Medulla oblongata (tissue), 1 donor: ENCODE measurements at regions not wholly inside any gene's neighbourhood (a gene's known extent, or its start where the extent isn't known, plus 50 kb on each side); places are given as distances from the start of the nearest gene placed in this dataset.

Experiments used
- DNase-seq: peaks from one replicate; pipeline ENCODE4 v3.0.0-alpha.2; 2015; ENCODE audit errors: extremely low spot score

DNA sequence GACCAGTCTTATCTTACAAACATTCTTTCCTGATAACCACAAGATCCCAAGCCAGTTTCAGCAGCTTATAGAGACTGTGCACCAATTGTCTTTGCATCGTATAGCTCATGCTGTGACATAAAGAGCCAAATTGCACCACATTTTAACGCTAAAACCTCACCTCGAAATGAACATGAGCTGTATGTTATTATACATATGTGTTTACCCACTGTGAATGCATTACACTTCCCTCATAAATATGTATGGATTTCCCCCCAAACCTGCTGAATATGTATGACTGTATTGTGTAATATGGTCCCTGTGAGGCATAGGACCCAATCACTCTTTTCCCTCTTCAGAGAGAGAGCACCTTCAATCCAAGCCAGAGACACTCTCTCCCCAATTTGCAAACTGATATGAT, 692.4 kb downstream of the NLGN4X start:
- DNase-seq = no peak

DNA sequence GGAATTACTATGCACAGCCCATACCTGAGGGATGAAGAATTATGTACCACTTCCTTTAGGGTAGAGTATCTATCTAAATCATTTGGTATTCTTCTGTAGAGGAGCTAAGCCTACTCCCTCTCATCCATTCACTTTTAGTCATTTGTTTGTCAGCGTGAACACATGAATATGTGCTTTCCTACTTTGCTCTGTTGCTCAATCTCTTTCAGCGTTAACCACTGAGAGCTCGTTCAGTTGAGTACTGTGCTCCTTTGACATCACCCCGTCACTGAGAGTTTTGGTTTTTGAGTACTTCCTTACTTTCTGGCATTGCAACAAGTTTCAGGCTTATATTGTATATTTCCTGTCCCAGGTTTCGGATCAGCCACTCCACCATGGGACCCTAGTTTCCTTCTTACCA, 700.6 kb downstream of the NLGN4X start:
- DNase-seq = no peak

DNA sequence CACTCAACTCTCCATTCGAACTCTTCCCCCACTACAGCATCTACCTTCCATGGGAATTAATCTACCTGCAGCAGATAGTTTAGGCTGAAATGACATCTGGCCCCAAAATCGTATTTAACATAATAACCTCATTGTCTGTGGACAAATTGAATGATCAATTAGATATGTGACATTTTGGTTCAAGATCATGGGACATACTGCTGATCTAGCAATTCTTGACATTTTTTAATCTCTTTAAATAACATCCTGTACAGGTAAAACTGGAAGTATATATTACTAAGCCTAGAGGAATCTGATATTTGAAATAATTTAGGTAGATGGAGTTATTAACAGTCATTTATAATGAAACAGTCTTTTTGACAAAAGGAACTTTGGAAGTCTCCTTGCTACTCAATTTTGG, 702.5 kb downstream of the NLGN4X start:
- DNase-seq = no peak

DNA sequence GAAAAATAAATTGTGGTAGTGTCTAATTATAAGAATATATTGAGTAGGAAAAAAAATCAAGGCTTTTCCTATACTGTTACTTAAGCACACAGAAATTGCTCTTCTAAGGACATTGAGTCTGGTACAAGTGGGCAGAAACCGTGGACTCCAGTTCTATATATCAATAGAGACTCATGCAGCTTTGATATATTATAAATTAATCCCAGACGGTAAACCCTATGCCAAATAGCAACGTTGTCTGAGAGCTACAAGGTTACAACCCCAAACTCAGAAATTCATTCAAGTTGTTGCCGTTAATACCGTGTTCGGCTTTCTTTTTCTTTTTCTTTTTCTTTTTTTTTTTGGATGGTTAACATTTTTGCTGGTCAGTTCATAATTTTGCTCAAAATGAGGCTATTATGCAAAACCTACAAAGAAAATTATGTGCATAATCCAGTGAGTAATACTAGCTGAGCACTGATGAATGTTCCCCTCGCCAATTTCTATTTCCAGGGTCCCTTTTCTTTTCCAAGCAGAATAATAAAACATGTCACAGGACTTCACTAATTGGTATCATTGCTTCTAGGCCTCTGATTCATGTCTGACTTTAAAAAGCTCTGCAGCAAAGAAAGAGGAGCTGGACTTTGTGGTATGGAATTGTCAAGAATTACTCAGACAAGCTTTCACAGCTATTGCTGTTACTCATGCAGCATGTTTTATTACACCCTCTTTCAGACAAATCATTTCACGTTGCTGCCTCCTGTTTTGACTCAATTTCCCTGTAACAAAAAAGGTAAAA, 737.7 kb downstream of the NLGN4X start:
- no peak for DNase-seq

DNA sequence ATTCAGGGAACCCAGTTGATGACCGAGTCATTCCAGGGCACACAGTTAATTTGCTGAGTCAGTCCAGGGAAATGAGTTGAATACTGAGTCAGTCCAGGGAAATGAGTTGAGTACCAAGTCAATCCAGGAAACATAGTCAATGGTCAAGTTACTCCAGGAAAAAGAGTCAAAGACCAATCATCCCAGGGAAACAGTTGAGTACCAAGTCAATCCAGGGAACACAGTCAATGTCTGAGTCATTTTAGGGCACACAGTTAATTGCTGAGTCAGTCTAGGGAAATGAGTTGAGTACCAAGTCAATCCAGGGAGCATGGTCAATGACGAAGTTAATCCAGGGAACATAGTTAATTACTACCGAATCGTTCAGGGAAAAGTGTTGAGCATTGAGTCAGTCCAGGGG, 754.4 kb downstream of the NLGN4X start:
- DNase-seq = no peak

DNA sequence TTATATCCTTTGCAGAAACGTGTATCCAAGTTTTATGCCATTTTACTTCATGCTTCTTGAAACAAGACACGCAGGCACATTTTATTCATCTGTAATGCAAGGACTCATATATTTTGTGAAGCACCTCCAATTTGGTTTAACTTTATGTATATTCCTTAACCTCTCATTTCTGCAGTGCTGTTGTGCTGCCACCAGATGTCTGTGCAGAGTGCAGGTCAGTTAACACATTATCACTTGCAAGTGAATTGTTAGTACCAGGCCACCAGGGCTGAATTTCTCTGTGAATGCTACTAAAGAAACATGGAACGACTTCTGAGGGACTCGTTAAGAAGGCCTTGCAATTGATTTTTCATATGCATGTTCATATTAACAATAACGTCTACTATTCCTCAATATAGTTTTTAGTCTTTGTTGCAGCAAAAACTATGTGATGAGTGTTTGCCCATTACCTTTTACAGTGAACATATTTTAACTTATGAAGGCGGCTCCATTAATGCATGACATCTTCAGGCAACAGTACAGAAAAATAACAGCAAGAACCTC, 770.3 kb downstream of the NLGN4X start:
- DNase-seq = no peak

DNA sequence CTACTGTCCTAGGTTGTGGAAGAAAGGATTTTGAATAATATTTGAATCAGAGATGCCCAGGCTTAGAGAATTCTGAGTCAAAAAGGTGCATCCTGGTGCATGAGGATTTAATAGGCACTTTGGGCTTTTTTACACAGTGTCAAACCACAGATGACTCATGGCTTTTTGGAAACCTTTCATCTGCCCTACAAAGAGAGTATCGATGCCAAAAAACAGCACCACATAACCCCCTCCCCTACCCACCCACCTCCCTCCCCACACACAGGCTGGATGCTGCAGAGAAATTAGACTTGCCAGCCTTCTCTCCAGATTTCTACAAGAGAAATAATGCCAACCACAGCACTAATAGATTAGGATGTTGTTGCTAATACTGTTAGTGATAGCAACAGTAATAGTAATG, 779.3 kb downstream of the NLGN4X start:
- no peak for DNase-seq

DNA sequence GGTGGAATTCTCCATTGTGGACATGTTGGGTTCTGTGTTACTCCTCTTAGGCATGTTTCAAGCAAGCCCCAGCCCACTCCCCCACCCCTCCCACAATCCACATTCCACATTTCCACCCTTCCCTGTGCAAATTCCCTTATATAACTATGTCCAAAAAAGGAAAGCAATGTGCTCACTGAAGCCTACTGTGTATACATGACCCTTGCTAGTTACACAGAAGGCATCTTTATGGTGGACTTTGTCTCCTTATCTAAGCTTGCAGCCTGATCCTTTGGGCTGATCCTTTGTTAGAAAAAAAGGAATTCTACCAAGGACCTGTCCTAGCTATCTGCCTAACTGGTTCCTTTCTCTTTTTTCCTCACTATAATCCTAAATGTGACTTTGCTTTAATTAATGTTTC, 796.8 kb downstream of the NLGN4X start:
- DNase-seq = no peak

DNA sequence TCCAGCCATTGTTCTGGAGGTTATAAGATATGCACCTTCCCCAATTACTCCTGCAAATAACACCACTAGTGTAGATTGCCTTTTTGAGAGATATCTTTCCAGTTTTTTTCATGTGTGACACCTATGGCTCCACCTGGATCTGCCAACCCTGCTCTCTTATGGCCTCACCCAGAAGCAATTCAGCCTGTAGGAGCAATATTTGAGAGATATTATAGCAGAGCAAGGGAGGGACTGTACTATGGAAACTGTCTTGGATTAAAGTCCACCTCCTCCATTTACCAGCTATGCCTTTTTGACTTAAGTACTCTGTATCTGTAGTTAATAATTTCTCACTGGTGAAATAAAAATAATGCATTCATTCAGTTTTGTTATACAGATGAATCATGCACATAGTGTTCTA, 803.5 kb downstream of the NLGN4X start:
- DNase-seq = no peak

DNA sequence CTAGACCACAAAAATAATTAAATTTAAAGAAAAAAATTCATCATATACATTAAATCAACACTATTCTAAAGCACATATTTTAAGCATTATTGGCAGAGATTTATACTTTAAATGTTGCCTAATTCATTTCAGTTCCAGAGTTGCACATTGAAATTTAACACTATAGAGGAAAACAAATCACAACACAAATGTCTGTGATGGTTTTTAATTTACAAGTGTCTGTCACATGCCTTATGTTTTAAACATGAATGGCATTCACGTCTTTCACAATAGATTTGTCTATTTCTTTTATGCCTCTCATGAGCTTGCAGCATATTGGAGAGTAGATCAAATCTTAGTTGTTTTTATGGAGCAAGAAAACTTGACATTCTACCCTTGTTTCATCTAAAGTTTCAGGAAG, 811.3 kb downstream of the NLGN4X start:
- DNase-seq = no peak

DNA sequence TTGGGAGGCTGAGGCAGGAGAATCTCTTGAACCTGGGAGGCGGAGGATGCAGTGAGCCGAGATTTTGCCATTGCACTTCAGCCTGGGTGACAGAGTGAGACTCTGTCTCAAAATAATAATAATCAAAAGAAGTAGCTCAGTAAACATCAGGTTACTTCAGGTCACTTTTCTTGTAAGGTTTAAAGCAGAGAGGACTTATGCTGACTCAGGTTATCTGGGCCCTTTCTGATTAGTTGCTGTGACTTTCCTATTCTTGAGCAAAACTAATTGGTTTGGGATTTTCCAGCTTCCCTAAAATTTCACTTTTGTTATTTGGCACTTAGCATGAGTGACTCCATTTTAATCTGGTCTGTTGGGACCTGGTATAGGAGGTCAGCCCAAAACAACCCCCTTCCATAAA, 812.9 kb downstream of the NLGN4X start:
- no peak for DNase-seq

DNA sequence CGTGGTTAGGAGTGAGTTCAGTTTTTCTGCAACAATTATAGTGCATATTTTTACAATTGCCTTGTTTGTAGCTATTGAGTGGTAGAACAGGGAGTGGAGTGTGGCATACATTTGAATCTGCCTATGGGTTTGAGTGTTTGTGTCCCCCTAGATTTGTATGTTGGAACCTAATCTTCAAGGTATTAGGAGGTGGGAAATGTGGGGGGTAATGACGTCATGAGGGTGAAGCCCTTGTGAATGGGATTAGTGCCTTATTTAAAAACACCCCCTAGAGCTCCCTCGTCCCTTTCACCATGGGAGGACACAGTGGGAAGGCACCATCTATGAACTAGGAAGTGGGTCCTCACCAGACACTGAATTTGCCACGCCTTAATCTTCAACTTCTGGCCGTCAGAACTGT, 819.6 kb downstream of the NLGN4X start:
- DNase-seq = no peak

DNA sequence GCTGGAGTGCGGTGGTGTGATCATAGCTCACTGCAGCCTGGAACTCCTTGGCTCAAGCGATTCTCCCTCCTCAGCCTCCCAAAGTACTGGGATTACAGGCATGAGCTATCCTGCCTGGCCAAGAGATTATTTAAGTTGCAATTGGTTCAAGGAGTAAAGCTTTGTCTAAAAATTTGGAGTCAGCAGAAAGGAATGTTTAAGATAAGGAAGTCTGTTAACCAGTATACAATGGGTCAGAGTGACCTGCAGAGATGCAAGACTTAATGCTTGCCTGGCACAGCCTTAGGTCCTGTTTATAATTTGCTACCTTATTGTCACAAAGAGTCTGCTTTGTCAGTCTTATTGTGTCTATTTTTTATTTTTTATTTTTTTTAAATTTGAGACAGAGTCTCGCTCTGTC, 826.2 kb downstream of the NLGN4X start:
- DNase-seq = no peak

DNA sequence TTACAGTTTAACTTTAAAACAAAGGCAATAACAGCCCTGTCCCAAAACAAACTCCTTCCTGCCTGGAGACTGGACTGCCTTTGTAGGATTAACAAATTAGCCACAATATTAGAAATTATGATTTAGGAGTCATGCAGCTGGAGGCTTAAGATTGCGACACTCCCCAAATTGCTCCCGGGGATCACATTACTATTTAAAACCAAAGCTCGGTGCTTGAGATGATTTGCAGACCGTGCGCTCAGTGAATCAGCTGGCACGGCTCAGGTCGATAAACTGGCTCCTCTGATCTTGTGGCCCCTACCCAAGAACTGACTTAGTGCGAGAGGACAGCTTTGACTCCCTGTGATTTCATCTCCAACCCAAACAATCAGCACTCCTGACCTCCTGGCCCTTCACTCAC, 829.3 kb downstream of the NLGN4X start:
- no peak for DNase-seq

DNA sequence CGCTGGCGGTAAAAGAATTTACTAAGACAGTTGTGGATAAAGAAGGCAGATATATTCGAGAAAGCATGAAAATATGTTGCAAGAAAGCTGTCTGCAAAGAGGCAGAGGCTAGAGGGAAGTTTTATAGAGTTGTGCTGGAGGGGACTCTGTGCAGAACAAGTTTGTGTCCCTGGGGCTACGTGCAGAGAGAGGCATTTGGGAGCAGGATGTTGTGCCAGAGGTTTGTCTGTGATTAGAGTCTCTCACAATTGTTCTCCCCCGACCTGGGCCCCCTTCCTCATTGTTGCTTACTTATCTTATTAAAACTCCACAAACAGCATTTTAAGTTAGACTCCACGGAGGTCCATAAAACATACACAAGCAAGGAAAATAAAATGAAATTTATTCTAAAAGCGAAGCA, 831.3 kb downstream of the NLGN4X start:
- DNase-seq = no peak

DNA sequence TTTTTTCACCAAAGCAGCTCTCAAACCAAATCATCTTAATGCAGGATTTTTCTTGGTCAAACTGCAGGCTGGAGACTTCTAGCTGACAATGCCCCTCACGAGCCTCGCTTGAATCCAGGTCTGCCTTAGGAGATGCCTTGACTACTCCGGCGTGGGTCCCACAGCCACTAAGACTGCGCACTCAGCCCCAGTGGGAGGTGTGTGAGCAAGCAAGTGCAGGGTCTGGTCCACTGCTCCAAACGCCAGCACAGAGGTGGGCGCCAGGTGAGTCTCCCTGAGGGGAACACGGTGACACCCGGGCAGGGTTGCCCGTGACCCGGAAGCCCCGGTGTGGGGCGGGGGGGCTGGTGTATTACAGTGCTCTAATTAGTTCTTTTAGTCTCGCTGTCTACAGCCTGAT, 838.3 kb downstream of the NLGN4X start:
- DNase-seq = no peak

DNA sequence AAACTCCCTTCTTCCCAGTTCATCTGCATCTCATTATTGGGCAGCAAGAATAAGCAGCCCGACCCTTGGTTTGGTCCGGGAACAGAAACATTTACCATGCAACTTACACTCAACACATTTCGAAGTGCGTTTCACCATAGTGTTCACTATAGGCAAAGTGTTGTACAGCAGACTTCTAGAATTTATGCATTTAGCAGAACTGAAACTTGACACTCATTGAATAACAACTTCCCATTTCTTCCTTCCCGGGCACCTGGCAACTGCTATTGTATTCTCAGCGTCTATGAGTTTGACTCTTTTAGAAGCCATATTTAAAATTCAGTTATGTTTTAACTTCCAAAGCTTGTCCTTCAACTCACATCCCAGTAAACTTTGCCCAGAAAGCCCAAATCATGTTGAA, 840.6 kb downstream of the NLGN4X start:
- DNase-seq = peak; percentile 12

DNA sequence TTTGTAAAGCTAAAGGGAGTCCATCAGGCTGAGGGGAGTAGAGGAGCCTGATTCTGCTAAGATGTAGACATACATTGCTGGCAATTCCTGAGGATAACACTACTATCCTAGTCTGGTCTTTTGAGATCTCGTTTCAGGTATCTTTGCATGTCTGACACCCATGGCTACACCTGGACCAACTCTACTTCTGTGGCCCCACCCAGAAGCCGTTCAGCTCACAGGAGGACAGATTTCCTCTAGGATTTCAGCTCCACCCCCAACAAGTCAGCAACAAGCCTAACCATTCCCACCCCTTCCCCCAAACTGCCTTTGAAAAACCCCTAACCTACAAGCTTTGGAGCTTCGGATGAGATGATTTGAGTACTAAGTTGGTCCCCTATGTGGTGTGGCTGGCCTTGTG, 848.2 kb downstream of the NLGN4X start:
- DNase-seq = no peak

DNA sequence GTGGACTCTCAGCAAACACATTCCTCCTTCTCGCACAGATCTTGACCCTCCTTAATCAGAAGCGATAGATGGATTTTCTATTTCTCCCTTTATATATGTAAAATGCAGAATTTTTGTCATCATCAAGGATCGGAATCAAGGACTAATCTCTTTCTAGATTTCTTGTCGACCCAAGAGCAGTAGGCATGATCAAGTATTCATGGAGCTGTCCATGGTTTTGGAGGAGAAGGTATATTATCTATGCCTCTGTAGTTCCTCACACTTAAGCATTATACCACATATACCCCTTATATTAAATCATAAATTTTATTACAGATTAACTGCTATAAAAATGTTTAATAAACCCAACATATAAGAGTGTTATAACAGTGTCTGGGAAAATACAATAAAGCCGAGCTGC, 886.8 kb downstream of the NLGN4X start:
- no peak for DNase-seq

DNA sequence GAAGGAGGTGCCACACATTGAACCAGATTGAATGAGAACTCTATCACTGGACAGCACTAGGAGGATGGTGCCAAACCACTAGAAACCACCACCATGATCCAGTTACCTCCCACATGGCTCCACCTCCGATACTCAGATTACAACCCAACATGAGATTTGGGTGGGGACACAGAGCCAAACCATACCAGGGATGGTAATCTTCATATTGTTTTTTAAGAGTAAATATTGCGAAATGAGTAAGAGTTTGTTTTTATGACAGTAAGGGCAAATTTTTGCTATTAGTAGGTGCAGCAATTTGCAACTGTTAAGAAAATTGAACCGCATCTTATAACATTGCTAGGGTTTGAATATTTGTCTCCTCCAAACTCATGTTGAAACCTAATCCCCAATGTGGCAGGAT, 891.5 kb downstream of the NLGN4X start:
- no peak for DNase-seq

DNA sequence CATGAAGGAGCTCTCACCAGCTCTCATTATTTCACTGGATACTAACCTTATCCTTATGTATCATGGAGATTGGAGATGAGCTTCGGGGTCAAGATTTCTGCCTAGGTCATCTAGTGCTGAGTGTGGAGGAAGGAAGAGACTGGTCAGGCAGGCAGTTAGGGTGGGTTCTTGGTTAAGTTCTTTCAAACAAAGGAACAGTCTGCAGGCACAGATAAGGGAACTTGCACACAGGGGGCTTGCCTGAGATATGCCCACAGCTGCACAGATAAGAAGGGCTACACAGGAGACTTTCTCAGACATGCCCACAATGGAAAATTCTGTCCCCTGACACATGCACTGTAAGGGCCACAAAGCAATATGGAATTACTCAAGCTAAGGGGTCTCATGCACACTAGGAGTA, 904.1 kb downstream of the NLGN4X start:
- DNase-seq = no peak

DNA sequence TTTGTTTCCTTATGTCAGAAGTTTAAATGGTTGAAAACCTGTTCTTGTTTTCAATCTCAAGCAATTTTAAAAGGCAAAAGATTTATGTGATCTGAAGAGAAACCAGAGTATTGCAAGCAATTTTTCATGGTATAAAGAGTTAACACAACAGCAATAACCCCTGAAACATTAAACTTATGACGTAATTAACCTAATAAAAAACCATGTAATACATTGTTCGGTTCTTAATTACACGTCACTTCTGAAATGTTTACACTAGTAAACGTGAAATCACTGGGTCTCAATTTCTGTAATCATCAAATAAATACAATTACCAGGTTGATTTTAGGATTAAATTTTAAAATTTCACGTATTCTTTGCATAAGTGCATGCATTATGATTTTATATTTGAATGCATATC, 914.5 kb downstream of the NLGN4X start:
- no peak for DNase-seq

DNA sequence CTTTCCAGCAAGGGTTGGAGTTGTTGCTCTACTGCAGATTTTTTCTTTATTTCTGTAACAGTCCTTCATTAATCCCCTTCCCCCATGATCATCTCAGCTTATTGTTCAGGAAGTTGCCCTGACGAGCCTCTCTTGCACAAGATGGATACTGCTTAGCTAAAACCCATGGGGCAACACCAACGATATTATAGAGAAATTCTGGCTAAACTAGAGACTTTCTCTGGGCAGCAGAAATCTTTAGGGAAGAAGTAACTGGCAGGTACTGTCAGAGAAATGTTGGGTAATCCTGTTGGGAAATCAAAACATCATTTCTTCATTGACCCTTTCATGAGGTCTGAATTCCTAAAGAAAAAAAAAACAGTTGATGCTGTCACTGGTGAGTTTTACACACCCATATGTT, 921.3 kb downstream of the NLGN4X start:
- no peak for DNase-seq

DNA sequence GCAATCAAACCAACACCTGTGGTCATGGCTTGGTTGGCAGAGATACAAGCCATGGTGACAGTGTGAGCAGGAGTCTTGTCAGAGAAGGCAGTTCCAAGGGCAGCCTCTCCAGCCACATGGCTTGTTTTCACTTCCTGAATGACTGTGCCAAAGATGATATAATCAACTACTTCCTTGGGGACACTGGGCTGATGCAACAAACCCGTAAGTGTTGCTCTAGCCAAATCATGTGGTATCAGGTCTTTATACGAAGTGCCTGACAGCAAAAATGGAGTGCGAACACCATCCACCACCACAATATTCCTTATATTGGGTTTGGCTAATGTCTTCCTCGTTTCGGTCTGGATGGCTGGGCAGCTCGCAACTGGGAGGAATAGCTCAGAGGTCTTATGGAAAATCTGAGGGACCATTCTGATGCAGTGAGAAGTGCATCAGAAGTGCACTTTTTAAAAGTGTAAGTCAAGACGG, 922.0 kb downstream of the NLGN4X start:
- DNase-seq = peak; percentile 2
